ENCODE measurements at regions not wholly inside any gene's neighbourhood (a gene's known extent, or its start where the extent isn't known, plus 50 kb on each side); places are given as distances from the start of the nearest gene placed in this dataset.

- TF ChIP-seq CTCF (IDR thresholded peaks at IDR 0.05 in 4 of 5, conservative IDR thresholded peaks at IDR 0.05 in 1 of 5) (no peak), POLR2A (IDR thresholded peaks at IDR 0.05) (no peak)
Observed at GRCh38 chr9:109629615-109630014, 131.5 kb upstream of the PTPN3 start.

Measured in gastrocnemius medialis (tissue), 4 donors.